Activated CD8-positive, alpha-beta memory T cell treated with anti-CD3 and anti-CD28 coated beads, Interleukin-2, amount 10 ng/mL, durations not matched to agents 7 days and 5 days (primary cell): ENCODE measurements at regions not wholly inside any gene's neighbourhood (a gene's known extent, or its start where the extent isn't known, plus 50 kb on each side); places are given as distances from the start of the nearest gene placed in this dataset.

ENCODE experiments used
- ATAC-seq: fragments of 150-1000 bp; cut with Tn5 transposase; one replicate; pipeline ENCODE4 v1.10.0; 2021; ENCODE audit warnings: moderate library complexity
- CTCF ChIA-PET: fragments of 350-600 bp; sonication (Branson Sonifier 250); formaldehyde crosslinking; loops from one replicate; lab custom pipeline; 2021; ENCODE audit warnings: antibody characterized with exemption; lab: Charles Lee
- DNase-seq: peaks from one replicate; pipeline ENCODE4 v3.0.0-alpha.2; 2020
- H3K27ac Mint-ChIP-seq: one replicate; pipeline ENCODE4 v1.8.0; 2021; ENCODE audit warnings: mild to moderate bottlenecking, mixed read lengths
- H3K27me3 Mint-ChIP-seq: one replicate; pipeline ENCODE4 v1.8.0; 2021; ENCODE audit warnings: mixed read lengths
- H3K36me3 Mint-ChIP-seq: one replicate; pipeline ENCODE4 v1.8.0; 2021; ENCODE audit warnings: mild to moderate bottlenecking, mixed read lengths
- H3K4me1 Mint-ChIP-seq: one replicate; pipeline ENCODE4 v1.8.0; 2021; ENCODE audit warnings: mixed read lengths
- H3K4me3 Mint-ChIP-seq: one replicate; pipeline ENCODE4 v1.8.0; 2021; ENCODE audit warnings: mild to moderate bottlenecking, moderate library complexity, mixed read lengths
- H3K9me3 Mint-ChIP-seq: one replicate; pipeline ENCODE4 v1.8.0; 2022; ENCODE audit warnings: low read depth, mixed read lengths

GRCh38 chr6:6715465-6715864 lies 126.9 kb downstream of the LY86 start:
- CTCF ChIA-PET = no interaction called here
- H3K36me3 Mint-ChIP-seq = no peaks in the 10 kb centered on the region
- no peaks in the 10 kb centered on the region for H3K9me3 Mint-ChIP-seq
- H3K4me1 Mint-ChIP-seq = peaks cover 33% of the 10 kb centered on the region
- no peak overlapping the region for H3K27ac Mint-ChIP-seq
- peaks cover 36% of the 10 kb centered on the region for H3K27me3 Mint-ChIP-seq
- ATAC-seq (no peak), DNase-seq (no peak)
- no peak overlapping the region for H3K4me3 Mint-ChIP-seq

- no peak for ATAC-seq
Observed at GRCh38 chr6:6716998-6717763, 128.7 kb downstream of the LY86 start.

GRCh38 chr6:6717953-6718352 lies 129.4 kb downstream of the LY86 start:
- ATAC-seq (no peak), DNase-seq (no peak)
- CTCF ChIA-PET = no interaction called here
- H3K36me3 Mint-ChIP-seq = no peaks in the 10 kb centered on the region
- H3K27me3 Mint-ChIP-seq = peaks cover 23% of the 10 kb centered on the region
- no peaks in the 10 kb centered on the region for H3K9me3 Mint-ChIP-seq
- peaks cover 11% of the 10 kb centered on the region for H3K4me1 Mint-ChIP-seq
- no peak overlapping the region for H3K27ac Mint-ChIP-seq
- H3K4me3 Mint-ChIP-seq = no peak overlapping the region

More at GRCh38 chr6:6716998-6717763, 128.7 kb downstream of the LY86 start:
- Mint-ChIP-seq H3K4me3 (no peak overlapping the region), H3K27ac (no peak overlapping the region), H3K9me3 (no peaks in the 10 kb centered on the region), H3K27me3 (peaks cover 26% of the 10 kb centered on the region), H3K36me3 (no peaks in the 10 kb centered on the region), H3K4me1 (peaks cover 19% of the 10 kb centered on the region)
- CTCF ChIA-PET = no interaction called here
- no peak for DNase-seq

GRCh38 chr6:6721606-6722005 lies 133.1 kb downstream of the LY86 start:
- Mint-ChIP-seq H3K4me3 (no peak overlapping the region), H3K27me3 (peaks cover 29% of the 10 kb centered on the region), H3K27ac (no peak overlapping the region), H3K9me3 (no peaks in the 10 kb centered on the region), H3K4me1 (peaks cover 11% of the 10 kb centered on the region), H3K36me3 (no peaks in the 10 kb centered on the region)
- DNase-seq (no peak), ATAC-seq (no peak)
- CTCF ChIA-PET = interaction anchor here (1.0 to 1.6 kb wide), 6 partner anchors 22 to 165 kb away, joined by 4 to 5 read pairs (median 4); no protein-coding TSS in a partner anchor

- H3K27me3 Mint-ChIP-seq = peaks cover 32% of the 10 kb centered on the region
- no peak overlapping the region for H3K4me3 Mint-ChIP-seq
- ATAC-seq = no peak
- no peak overlapping the region for H3K27ac Mint-ChIP-seq
- CTCF ChIA-PET = interaction anchor here (1.0 to 1.4 kb wide), 2 partner anchors 37 to 45 kb away, joined by 4 read pairs; no protein-coding TSS in a partner anchor
- H3K36me3 Mint-ChIP-seq = no peaks in the 10 kb centered on the region
- no peak for DNase-seq
- no peaks in the 10 kb centered on the region for H3K9me3 Mint-ChIP-seq
- peaks cover 11% of the 10 kb centered on the region for H3K4me1 Mint-ChIP-seq
Observed at GRCh38 chr6:6722195-6722594, 133.7 kb downstream of the LY86 start.

- Mint-ChIP-seq H3K27ac (no peak overlapping the region), H3K36me3 (no peaks in the 10 kb centered on the region), H3K4me1 (peaks cover 6% of the 10 kb centered on the region), H3K27me3 (peaks cover 32% of the 10 kb centered on the region), H3K9me3 (no peaks in the 10 kb centered on the region), H3K4me3 (no peak overlapping the region)
- DNase-seq (no peak), ATAC-seq (no peak)
- CTCF ChIA-PET = interaction anchor here (1.1 to 1.6 kb wide), 5 partner anchors 11 to 520 kb away, joined by 3 to 4 read pairs (median 3); no protein-coding TSS in a partner anchor
Observed at GRCh38 chr6:6723361-6723760, 134.8 kb downstream of the LY86 start.

GRCh38 chr6:6723921-6724538 lies 135.5 kb downstream of the LY86 start:
- Mint-ChIP-seq H3K4me1 (peaks cover 6% of the 10 kb centered on the region), H3K36me3 (no peaks in the 10 kb centered on the region), H3K27ac (no peak overlapping the region), H3K9me3 (no peaks in the 10 kb centered on the region), H3K4me3 (no peak overlapping the region), H3K27me3 (peaks cover 31% of the 10 kb centered on the region)
- ATAC-seq = no peak
- no peak for DNase-seq
- CTCF ChIA-PET = interaction anchor here (0.9 to 1.6 kb wide), 10 partner anchors 10 to 668 kb away, joined by 3 to 4 read pairs (median 3); no protein-coding TSS in a partner anchor

GRCh38 chr6:6724539-6725467 lies 136.3 kb downstream of the LY86 start:
- DNase-seq (peak; percentile 60), ATAC-seq (peak; percentile 74)
- CTCF ChIA-PET = interaction anchor here (0.7 to 1.5 kb wide), 8 partner anchors 11 to 667 kb away, joined by 3 to 4 read pairs (median 3); no protein-coding TSS in a partner anchor
- Mint-ChIP-seq H3K36me3 (no peaks in the 10 kb centered on the region), H3K4me3 (no peak overlapping the region), H3K9me3 (no peaks in the 10 kb centered on the region), H3K27me3 (peaks cover 33% of the 10 kb centered on the region), H3K27ac (no peak overlapping the region), H3K4me1 (peaks cover 6% of the 10 kb centered on the region)

- no peaks in the 10 kb centered on the region for H3K9me3 Mint-ChIP-seq
- CTCF ChIA-PET = interaction anchor here (1.1 to 1.5 kb wide), 2 partner anchors 11 to 29 kb away, joined by 3 to 4 read pairs; no protein-coding TSS in a partner anchor
- ATAC-seq (no peak), DNase-seq (no peak)
- no peaks in the 10 kb centered on the region for H3K36me3 Mint-ChIP-seq
- no peak overlapping the region for H3K4me3 Mint-ChIP-seq
- H3K27ac Mint-ChIP-seq = no peak overlapping the region
- peaks cover 6% of the 10 kb centered on the region for H3K4me1 Mint-ChIP-seq
- H3K27me3 Mint-ChIP-seq = peaks cover 25% of the 10 kb centered on the region
Observed at GRCh38 chr6:6725468-6726209, 137.1 kb downstream of the LY86 start.

GRCh38 chr6:6728169-6728941 lies 139.8 kb downstream of the LY86 start:
- Mint-ChIP-seq H3K4me3 (no peak overlapping the region), H3K9me3 (no peaks in the 10 kb centered on the region), H3K4me1 (peaks cover 6% of the 10 kb centered on the region), H3K27me3 (peaks cover 32% of the 10 kb centered on the region), H3K27ac (no peak overlapping the region), H3K36me3 (no peaks in the 10 kb centered on the region)
- CTCF ChIA-PET = interaction anchor here (0.6 to 0.7 kb wide), 2 partner anchors 23 to 389 kb away, joined by 3 read pairs; no protein-coding TSS in a partner anchor
- no peak for DNase-seq
- no peak for ATAC-seq

- ATAC-seq = no peak
- Mint-ChIP-seq H3K27me3 (peaks cover 44% of the 10 kb centered on the region), H3K36me3 (no peaks in the 10 kb centered on the region), H3K4me1 (peaks cover 2% of the 10 kb centered on the region), H3K9me3 (no peaks in the 10 kb centered on the region), H3K27ac (no peak overlapping the region), H3K4me3 (no peak overlapping the region)
- DNase-seq = no peak
- CTCF ChIA-PET = no interaction called here
Observed at GRCh38 chr6:6729971-6730370, 141.5 kb downstream of the LY86 start.

GRCh38 chr6:6730831-6731230 lies 142.3 kb downstream of the LY86 start:
- H3K4me1 Mint-ChIP-seq = no peaks in the 10 kb centered on the region
- peaks cover 46% of the 10 kb centered on the region for H3K27me3 Mint-ChIP-seq
- CTCF ChIA-PET = no interaction called here
- DNase-seq (no peak), ATAC-seq (no peak)
- H3K36me3 Mint-ChIP-seq = no peaks in the 10 kb centered on the region
- H3K4me3 Mint-ChIP-seq = no peak overlapping the region
- no peak overlapping the region for H3K27ac Mint-ChIP-seq
- H3K9me3 Mint-ChIP-seq = no peaks in the 10 kb centered on the region
